ENCODE measurements at regions not wholly inside any gene's neighbourhood (a gene's known extent, or its start where the extent isn't known, plus 50 kb on each side); places are given as distances from the start of the nearest gene placed in this dataset.
A peak's percentile ranks its signal among the peaks of the same experiment; 100 is the strongest.
"Not testable (repeated sequence)": the region's sequence is repeated elsewhere in the genome, so short reads cannot be mapped to it uniquely, and the experiment has no call there.

DNA sequence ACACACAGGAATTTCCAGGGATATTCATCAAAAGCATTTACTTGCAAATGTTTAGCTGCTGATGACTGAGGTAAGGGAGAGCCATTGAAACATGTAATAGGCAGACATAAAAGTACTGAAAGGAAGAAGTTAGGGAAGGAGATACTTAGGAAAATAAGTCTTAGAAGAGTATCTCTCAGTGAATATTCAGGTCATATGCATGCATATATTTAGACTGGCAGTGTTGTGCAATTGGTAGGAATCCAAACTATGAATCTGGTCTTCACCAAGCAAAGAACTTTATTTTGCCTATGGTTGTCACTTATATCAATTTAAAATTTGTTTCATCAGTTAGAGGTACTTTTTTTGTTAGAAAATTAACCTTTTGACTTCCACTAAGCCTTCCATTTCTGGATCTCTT is 1490.7 kb downstream of the SUCLG1 start:
- no peak for DNase-seq (ENCODE audit: low read depth)

DNA sequence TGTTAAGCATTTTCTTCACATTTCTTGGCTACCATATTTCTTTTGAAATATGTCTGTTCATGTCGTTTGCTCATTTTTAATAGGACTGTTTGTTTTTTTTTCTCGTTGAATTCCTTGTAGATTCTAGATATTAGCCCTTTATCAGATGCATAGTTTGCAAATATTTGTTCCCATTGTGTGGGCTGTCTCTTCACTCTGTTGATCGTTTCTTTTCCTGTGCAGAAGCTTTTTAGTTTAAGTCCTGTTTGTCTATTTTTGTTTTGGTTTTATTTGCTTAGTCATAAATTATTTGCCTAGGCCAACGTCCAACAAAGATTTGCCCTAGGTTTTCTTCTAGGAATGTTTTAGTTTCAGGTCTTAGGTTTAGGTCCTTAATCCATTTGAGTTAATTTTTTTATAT is 1494.7 kb downstream of the SUCLG1 start:
- no peak for DNase-seq (ENCODE audit: low read depth)

DNA sequence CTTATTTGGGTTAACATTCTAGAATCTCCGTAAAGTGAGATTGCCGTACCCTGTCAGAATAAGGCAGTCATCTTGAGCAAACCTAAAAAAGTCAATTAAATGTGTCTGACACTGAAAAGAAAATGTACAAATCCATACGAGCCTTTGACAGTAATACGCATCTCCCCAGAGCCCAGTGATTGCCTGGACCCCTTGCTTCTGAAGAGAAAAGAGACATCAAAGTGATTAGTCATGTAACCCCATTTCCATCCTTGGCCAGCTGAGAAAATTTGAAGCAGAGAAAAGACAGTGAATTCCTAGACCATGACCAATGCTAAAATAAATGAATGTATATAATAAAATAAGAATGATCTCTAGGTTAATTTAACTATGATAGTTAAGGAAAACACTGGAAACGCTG is 1499.4 kb downstream of the SUCLG1 start:
- no peak for DNase-seq (ENCODE audit: low read depth)

DNA sequence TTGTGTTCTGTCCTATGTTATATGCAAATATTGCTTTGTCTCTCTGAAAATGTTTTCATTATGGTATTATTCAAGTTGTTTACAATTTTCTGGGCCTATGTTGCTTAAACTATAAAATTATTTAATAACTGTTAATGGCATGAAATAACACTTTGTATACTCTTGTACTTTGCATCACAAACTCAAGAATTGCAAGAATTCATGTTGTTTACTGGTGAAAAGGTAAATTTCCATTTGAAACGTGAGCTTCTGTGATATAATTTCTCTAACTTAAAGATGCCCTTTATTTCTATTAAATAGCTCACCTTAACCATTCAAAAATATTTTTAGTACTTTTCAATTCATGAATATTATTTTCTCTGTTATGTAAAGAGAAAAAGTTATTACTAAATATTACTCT is 1504.2 kb downstream of the SUCLG1 start:
- DNase-seq (ENCODE audit: low read depth), result no peak

DNA sequence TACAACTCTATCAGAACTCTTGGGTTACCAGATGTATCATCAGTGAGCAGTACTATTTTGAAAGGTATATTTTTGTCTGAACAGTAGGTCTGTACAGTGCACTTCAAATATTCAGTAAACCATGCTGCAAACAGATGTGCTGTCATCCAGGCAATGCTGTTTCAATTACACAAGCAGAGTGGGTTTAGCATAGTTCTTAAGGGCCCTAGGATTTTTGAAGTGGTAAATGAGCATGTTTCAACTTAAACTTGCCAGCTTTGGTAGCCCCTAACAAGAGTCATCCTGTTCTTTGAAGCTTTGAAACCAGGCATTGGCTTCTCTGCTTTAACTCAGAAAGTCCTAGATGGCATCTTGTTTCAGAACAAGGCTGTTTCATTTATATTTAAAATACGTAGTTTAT is 1519.9 kb downstream of the SUCLG1 start:
- no peak for DNase-seq (ENCODE audit: low read depth)

DNA sequence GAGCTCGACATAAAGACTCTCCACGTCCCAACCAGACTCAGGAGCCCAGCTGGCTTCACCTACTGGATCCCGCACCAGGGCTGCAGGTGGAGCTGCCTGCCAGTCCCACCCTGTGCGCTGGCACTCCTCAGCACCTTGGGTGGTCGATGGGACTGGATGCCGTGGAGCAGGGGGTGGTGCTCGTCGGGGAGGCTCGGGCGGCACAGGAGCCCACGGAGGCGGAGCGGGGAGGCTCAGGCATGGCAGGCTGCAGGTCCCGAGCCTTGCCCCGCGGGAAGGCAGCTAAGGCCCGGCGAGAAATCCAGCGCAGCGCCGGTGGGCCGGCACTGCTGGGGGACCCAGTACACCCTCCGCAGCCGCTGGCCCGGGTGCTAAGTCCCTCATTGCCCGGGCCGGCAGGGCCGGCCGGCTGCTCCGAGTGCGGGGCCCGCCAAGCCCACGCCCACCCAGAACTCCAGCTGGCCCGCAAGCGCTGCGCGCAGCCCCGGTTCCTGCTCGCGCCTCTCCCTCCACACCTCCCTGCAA is 1520.7 kb downstream of the SUCLG1 start:
- not testable (repeated sequence) for DNase-seq (ENCODE audit: low read depth)

DNA sequence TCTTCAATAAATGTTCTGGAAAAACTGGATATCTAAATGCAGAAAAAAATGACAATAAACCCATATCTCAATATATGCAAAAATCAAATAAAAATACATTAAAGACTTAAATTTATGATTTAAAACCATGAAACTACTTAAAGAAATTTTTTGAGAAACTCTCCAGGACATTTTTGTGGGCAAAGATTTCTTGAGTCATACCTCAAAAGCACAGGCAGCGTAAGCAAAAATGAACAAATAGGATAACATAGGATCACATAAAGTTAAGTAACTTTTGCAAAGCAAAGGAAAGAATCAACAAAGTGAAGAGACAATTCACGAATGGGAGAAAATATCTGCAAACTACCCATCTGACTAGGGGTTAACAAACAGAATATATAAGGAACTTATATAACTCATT is 1545.5 kb downstream of the SUCLG1 start:
- no peak for DNase-seq (ENCODE audit: low read depth)

DNA sequence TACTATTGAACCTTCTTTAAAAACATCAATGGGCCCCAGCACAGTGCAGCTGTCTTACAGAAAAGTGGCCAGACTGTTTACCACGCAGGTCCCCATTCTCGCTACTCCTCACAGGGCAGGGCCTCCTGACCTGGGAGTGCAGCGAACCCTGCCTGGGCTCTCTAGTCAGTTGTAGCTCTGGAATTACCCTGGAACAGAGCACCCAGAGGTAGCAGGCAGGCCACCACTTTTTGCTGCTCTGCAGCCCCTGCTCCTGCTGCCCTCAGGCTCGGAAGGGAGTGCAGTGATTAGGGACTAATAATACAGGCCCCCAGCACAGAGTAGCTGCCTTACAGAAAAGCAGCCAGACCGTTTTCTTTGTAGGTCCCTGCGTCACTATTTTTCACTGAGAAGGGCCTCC is 1563.0 kb downstream of the SUCLG1 start:
- no peak for DNase-seq (ENCODE audit: low read depth)

DNA sequence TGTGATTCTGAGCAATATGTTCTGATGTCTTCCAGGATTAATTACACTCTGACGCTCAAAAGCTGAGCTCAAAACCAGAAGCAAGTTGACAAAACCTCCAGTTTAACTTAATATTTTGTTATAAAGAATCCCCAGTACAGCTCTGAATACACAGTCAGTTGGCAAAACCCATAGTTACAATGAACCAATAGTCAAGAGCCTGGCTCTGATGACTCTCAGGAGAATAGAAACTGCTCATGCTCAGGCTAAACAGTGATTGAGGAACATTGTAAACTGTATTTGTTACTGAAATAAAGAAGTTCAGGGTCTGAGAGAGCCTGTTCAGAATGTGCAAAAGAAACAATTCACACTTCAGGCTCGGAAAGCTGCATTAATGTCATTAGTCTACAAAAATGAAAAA is 1565.9 kb downstream of the SUCLG1 start:
- no peak for DNase-seq (ENCODE audit: low read depth)

DNA sequence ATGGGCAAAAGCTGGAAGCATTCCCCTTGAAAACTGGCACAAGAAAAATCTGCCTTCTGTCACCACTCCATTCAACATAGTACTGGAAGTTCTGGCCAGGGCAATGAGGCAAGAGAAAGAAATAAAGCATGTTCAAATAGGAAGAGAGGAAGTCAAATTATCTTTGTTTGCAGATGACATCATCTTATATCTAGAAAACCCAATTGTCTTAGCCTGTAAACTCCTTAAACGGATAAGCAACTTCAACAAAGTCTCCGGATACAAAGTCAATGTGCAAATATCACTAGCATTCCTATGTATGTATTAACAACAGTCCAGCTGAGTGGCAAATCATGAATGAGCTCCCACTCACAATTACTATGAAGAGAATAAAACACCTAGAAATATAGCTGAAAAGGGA is 1579.3 kb downstream of the SUCLG1 start:
- no peak for DNase-seq (ENCODE audit: low read depth)

DNA sequence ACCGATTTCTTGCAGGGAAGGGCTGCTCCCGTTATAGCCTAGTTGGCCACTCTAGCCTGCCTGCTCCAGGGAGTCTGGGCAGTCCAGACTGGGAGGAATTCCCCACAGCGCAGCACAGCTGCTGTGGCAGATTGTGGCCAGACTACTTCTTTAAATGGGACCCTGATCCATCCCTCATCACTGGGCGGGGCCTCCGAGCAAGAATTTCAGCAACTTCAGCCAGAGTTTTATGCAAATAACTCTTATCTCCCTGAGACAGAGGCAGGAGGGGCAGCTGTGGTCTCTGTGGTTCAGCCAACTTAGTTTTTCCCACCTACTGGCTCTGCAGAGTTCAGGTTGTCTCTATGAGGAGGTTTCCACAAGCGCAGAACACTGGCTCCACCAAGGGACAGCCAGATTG is 1583.2 kb downstream of the SUCLG1 start:
- DNase-seq (ENCODE audit: low read depth), result no peak

DNA sequence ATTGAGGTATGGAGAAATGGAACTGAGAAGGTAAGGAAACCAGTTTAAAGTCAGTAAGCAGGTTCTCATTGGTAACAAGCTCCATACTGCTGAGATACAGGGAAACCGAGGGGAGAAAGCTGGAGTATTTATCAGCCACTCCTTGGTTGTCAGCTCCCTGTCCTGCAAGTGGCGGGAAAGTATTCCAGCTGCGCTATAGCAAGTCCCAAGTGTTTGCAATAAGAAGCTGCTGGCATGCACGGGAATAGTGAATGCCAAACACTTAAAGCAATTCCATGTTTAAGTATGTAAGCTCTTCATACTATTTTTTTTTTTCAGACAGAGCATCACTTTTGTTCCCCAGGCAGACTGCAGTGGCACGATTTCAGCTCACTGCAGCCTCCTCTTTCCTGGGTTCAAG is 1601.1 kb downstream of the SUCLG1 start:
- no peak for DNase-seq (ENCODE audit: low read depth)

DNA sequence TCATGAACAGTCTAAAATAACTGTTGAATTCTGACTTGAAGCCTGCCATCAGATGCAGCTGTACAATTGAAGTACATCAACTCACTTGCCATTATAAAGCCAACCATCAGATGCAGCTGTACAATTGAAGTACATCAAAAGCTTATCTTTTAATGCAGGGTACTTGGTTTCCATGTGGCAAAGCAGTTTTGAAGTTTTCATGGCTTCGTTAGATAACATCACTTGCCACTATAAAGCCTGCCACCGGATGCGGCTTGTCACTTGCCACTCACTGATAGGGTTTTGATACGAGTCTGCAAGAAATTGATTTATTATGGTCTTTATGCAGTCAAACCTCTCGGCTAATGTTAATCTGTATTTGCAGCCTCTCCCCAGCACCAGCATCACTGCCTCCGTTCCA is 1605.8 kb downstream of the SUCLG1 start:
- no peak for DNase-seq (ENCODE audit: low read depth)

DNA sequence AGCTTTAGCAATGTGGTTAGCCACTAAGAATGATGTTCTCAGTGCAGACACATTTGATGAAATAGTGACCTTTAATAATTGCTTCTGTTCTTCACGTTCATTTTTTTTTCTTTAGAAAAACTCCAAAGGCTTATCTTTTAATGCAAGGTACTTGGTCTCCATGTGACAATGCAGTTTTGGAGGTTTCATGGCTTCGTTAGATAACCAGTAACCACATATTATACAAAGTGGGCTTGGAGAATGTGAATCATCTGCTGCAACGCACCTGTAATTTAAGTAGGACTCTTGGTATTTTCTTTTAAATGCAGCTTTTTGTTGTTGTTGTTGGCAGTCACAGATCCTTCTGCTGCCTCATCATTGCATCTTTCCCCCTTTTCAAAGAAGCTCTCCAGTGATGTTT is 1606.3 kb downstream of the SUCLG1 start:
- no peak for DNase-seq (ENCODE audit: low read depth)

DNA sequence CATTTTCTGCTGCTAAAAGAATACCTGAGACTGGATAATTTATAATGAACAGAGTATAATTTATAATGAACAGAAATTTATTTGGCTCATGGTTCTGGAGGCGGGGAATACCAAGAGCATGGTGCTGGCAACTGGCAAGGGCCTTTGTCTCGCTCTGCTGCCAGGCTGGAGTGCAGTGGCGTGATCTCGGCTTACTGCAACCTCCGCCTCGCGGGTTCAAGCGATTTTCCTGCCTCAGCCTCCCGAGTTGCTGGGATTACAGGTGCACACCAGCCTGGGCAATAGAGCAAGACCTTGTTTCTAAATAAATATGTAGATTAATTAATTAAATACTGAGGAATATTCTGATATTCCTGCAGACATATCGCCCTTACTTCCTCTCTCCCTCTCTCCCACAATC is 1610.8 kb downstream of the SUCLG1 start:
- DNase-seq (ENCODE audit: low read depth), result no peak

DNA sequence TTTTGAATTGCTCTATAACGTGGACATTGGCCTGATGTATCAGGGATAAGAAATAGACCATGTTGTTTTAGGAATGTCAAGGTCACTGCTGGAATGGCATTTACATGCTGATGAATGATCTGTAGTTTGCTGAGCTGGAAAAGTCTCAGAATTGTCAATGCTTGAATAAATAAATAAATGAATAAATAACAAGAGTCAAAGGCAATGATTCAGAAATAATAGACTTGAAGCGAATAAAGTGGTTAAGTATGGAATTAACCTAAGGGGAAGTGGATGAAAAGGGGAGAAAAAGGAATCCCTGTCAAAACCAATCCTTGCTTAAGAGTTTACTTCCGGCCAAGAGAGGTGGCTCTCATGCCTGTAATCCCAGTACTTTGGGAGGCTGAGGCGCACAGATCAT is 1620.0 kb downstream of the SUCLG1 start:
- no peak for DNase-seq (ENCODE audit: low read depth)

DNA sequence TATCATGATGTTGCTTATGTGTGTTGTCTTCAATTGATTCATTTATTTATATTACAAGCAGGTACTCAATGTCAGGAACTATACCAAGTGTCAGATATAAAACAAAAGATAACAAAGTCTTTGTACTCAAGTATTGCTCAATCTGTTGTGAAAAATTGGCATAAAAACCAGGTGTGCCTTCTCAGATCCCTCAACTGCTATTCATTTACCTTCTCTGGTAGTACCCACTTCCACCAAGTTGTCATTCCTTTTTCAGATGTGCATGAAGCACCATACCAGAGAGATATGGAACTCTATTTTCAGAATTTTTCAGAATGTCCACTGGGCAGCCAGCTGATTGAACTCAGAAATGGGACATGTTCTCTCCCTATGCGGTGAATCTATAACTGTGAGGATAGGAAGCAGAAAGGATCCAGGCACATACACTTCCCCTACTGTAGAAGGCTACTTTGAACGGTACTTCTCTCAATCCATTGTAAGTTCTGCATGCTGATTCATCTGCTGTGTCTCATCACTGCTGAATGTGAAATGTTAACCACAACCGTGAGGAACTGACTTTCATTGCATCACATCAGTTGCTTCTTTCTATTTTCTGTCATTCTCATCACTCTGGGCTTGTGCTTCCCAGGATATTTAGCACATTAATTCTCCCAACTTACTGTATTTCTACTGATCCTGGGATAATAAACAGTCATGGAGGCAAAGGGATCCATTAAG is 1621.3 kb downstream of the SUCLG1 start:
- peak; percentile 88 for DNase-seq (ENCODE audit: low read depth)

DNA sequence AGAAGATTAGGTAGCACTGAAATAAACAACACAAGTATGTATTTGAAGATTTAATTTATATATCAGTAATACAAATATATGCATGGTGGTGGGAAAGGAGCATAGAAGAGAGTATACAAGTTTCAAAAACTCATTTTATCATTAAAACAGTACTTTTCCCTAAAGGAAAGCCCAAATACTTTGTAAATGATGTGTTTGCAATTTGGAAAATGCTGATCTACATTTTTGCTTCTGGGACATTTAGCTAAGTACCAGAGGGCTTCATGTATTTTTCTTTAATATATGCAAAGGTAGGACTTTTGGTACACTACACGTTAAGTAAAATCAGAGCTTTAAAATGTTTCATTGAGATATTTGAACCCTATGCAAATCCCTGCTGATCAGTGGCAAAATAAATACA is 1624.2 kb downstream of the SUCLG1 start:
- DNase-seq (ENCODE audit: low read depth), result no peak

DNA sequence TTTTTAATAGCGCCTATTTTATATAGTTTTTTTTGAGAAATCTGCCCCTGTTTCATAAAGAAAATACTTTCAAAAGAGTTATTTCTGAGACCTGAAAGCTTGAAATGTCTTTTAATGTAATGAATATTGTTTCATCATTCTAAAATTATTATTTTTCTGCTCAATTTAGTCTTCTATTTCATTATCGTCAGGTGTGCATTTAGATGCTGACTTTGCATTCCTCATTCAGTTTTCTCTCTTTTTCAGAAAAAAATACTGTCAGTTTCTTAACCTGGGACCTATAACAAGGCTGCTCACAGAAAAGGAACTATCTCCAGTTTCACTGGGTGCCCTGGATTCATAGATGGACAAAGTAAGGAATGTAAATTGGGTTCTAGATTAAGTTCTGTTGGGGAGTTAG is 1631.7 kb downstream of the SUCLG1 start:
- DNase-seq (ENCODE audit: low read depth), result no peak

DNA sequence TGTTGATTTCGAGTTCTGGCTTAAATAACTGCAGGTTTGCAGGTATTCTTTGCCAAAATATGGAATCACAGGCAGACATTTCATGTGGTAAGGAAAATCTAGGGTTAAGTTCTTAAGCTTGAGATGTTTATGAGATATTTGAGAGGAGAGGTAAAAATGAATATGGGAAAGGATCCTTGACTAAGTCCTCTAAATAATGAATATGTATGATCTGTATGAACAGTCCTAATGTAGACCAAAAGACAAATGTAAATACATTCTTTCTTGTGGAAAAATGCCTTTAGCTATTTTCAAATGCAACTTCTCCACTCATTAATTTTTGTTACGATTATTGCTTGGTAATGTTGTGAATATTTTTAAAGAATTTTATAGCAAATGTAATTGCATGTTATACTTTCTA is 1632.6 kb downstream of the SUCLG1 start:
- DNase-seq (ENCODE audit: low read depth), result no peak

DNA sequence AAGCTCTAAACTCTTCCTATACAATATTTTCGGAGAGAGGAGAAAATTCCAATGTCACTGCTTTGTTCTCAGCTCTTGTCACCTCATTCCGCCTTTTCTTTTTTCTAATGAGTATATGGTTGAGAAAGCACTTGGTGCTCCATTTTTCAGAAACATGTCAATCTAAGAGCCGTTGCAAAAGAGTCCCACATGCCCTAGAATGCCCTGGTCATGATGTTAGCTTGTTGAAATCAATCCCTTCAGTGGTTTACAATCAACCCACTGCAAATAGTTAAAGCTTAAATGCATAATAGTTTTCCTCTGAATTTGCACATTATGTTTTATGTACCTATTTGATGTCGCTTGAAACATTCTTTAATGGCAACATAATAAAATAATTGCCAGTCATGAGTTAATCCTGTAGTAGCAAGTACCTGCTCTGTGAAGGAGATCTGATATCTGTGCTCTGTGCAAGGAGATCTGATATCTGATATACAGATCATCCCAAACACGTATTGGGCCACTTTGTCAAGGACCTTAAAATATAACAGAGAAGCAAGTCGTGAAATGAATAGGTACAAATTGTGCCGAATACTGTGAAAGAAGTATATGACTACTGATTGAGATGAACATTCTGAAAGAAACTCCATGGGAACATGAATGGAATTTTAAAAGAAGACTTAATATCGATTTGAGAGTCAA is 1633.5 kb downstream of the SUCLG1 start:
- no peak for DNase-seq (ENCODE audit: low read depth)

DNA sequence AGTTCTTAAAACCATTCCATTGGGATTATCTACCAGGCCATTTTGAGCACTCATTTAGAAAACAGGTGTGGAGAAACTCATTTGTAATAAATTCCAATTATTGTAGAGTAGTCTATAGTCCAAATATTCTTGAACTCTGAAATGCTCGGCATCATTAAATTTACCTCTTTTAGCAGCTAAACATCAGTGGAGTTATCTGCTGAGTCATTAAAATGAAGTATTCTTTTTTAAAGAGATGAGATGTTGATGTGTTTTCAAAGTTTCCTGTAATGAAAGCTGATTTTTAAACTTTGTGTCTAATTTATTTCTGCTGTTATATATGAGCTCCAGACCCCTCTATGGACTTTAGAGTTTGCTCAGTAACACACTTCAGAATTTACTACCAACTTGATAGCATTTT is 1635.2 kb downstream of the SUCLG1 start:
- no peak for DNase-seq (ENCODE audit: low read depth)

DNA sequence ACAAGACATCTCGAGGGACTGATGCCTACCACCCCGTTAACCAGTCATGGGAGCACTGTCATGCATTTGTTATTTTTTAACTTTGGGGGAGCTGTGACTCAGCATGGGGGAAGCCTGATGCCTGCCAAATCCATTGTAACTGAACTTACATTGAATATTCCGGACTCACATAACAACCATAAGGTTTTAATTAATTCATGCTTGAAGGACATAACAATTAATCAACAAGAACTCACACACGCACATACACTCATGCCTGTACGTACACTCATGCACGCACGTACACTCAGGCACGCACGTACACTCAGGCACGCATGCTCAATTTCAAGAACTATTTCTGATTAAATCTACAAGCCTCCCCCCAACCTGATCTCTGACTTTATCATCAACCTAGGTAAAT is 1639.1 kb downstream of the SUCLG1 start:
- no peak for DNase-seq (ENCODE audit: low read depth)

DNA sequence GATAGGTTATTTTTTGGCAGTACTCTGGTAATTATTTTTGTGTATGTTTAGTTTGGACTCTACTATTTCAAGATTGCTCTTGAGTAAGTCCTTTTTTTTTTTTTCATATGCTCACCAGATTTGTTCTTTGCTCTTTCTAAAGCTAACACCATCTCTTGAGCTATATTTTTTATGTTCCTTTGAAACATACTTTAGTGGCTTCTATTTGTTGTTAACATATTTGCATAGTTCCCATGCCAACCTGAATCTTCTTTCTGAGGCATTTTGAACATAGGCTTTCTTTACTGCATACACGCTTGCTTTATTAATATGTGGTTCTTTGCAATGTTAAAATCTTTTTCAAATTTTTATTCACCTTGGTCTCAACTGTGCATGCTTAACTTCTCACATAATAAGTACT is 1644.9 kb downstream of the SUCLG1 start:
- DNase-seq (ENCODE audit: low read depth), result no peak

Data from HS-5 (cell line).